HT-29 (cell line): ENCODE measurements at regions not wholly inside any gene's neighbourhood (a gene's known extent, or its start where the extent isn't known, plus 50 kb on each side); places are given as distances from the start of the nearest gene placed in this dataset.
"Not testable (repeated sequence)": the region's sequence is repeated elsewhere in the genome, so short reads cannot be mapped to it uniquely, and the experiment has no call there.

Experiments
- DNase-seq: peaks from one replicate; pipeline ENCODE4 v3.0.0-alpha.2; 2015; ENCODE audit warnings: low spot score

GRCh38 chr22:22976033-22976922 is 88.7 kb downstream of the IGLL5 start:
- no peak for DNase-seq

DNA sequence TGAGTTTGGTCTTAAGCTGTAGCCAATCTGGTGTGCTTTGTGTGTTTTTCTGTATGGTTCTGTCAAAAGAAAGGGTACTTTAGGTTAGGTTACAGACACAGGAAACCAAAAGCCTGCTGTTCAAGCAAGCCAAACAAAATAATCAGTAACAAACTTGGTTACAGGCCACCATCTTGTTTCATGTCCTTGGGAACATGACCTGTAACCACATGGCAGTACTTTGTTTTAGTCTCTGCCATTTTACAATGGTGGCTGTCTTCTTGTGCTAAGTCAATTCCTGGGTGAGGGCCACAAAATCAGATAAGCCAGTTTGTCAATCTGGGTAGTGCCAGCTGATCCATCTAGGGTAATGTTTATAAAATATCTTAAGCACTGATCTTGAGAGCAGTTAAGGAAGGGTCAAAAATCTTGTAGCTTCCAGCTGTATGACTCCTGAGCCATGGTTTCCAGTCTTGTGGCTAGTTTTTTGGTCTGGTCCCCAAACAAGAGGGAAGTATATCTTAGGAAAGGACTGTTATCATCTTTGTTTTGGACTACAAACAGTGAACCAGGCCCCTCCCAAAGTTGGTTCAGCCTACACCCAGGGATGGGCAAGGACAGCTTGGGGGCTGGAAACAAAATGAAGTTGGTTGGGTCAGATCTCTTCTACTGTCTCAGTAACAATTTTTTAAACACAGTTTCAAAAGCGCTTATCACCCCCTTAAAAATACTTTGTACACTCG is 90.0 kb downstream of the IGLL5 start:
- DNase-seq: no peak

- DNase-seq: no peak
Observed at GRCh38 chr22:22978637-22979036, 91.0 kb downstream of the IGLL5 start.

- DNase-seq: no peak
Observed at GRCh38 chr22:22979121-22979724, 91.1 kb upstream of the GNAZ start.

DNA sequence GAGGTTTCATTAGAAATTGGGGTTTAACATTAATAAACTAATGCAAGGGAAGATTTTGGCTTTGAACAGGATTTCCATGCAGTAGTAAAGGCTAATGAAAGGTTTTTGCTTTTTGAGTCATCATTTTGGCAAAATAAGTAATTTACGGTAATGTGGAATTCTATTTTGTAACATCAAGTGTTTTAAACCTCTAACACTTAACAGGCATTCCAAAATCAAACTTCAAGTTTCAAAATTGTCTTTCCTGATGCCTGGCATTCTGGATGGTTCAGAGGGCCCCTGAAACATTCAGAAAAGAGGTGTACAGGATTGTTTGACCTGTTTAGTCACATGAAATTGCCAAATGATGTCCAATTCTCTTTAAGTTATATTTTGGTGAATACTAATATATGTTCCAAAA is 90.4 kb upstream of the GNAZ start:
- no peak for DNase-seq

DNA sequence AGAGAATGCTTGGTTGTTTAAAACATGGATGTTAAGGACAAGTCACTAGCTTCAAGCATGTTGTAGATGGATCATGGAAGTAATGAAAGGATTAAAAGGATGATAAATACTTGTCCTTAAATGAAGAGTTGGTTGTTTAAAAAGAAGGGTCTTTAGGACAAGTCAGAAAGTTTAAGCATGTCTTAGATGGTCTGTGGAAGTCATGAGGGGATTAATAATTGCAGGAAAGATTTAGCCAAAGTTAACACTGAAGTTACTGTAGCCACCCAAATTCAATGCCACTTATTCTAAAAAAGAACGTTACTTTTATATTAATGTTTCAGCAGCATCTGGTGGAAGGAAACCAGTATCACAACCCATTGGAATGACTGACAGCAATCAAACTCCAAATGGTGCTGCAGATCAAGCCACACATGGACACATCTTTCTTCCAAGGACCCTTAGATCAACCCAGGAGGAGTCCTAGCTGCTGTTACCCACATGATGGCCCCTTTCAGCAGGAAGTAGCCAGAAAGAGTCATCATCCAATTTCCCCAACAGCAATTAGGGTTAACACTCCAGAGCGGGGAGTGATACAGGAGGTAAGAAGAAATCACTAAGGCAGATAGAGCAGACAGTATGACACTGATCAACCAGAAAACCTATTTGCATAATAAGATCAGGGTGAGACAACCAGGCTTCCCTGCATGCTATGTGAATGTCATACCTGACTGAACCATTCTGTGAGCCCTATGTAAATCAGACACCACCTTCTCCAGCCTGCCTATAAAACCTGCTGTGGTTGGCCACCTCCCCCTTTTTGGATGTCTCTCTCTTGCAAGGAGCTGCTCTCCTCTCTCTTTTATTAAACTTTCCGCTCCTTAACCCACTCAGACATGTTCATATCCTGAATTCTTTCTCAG is 88.4 kb upstream of the GNAZ start:
- DNase-seq: no peak

DNA sequence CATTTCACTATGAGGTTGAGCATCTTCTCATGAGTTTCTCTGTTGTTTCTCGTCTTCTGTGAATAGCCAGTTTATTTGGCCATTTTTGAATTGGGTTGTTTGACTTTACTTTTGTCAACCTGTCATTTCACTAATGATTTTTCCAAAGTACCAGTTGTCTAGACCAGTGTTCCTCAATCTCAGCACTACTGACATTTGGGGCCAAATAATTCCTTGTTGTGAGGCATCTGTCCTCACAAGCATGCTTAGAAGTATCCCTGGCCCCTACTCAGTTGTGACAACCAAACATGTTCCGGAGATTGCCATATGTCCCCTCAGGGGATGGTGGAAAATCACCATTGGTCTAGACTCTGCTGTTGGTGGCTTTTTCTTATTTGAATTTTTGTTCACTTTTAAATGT is 87.7 kb upstream of the GNAZ start:
- no peak for DNase-seq

DNA sequence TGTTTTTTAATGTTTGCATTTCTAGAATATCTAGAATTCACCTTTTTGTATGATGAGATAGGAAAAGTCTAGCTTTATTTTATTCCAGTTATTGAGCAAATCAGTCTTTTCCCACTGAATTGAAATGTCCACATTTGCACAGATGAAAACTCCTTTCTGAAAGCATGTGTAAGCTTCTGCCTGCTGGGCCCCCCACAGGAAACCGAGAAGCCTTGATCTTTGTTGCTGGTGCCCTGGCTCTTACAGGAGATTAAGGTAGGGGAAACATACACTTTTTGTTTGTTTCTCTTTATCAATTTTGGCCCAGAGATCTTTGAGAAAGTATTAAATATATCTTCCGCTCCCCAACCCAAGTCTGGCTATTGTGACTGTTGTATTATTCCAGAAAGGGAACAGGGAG is 87.2 kb upstream of the GNAZ start:
- DNase-seq: no peak

- DNase-seq: no peak
Observed at GRCh38 chr22:22983816-22984215, 86.5 kb upstream of the GNAZ start.

DNA sequence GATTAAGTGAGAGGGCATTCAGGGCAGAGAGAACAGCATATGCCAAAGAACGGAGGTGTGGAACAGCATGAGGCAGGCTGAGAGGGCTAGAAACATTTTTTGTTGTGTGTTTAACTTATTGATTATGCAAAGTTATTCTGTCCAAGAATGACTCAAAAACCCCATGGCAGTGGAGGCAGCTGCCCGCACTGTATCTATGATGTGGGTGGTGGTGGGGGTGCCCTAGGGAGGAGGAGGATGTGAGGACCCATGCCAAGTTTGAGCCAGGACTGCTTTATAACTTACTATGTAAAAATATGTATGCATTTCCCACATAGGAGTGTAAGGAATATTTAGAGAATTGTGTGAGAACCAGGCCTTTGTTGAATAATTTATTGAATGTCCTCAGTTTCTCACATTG is 85.4 kb upstream of the GNAZ start:
- DNase-seq: no peak

DNA sequence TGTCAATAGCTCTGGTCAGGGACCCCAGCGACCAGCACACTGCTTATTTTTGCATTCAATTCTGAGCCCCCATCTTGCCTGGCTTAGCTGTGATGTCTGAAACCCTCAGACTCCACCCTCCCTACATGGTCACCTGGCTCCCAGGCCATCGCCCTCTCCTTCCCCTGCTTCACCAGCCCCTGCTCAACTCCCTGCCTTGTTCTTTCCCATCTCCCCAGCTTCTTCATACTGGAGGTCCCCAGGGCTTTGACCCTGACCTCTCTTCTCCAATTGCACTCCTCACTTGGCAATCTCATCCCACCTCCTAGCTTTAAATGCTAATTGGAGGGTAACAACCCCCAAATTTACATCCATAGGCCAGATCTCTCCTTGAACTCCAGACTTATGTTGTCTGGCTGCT is 84.3 kb upstream of the GNAZ start:
- no peak for DNase-seq

DNA sequence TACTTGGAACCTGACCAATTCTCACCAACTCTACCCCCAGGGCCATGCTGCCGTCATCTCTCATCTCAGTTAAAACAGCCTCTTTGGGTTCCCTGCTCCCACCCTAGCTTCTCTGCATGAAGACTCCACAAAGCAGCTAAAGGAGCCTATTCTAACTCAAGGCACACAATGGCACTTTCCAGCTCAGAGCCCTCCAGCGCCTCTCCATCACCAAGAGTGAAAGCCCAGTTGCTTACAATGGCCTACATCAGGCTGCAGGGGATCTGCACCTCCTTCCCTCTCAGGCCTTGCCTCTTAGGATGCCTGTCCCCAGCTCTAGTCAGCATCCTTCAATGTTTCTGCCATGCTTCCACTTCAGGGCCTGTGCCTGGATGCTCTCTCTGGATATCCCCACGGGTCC is 83.7 kb upstream of the GNAZ start:
- DNase-seq: no peak

- no peak for DNase-seq
Observed at GRCh38 chr22:22988150-22988549, 82.2 kb upstream of the GNAZ start.

- DNase-seq: no peak
Observed at GRCh38 chr22:22988785-22989184, 81.5 kb upstream of the GNAZ start.

- no peak for DNase-seq
Observed at GRCh38 chr22:22989856-22990255, 80.5 kb upstream of the GNAZ start.

DNA sequence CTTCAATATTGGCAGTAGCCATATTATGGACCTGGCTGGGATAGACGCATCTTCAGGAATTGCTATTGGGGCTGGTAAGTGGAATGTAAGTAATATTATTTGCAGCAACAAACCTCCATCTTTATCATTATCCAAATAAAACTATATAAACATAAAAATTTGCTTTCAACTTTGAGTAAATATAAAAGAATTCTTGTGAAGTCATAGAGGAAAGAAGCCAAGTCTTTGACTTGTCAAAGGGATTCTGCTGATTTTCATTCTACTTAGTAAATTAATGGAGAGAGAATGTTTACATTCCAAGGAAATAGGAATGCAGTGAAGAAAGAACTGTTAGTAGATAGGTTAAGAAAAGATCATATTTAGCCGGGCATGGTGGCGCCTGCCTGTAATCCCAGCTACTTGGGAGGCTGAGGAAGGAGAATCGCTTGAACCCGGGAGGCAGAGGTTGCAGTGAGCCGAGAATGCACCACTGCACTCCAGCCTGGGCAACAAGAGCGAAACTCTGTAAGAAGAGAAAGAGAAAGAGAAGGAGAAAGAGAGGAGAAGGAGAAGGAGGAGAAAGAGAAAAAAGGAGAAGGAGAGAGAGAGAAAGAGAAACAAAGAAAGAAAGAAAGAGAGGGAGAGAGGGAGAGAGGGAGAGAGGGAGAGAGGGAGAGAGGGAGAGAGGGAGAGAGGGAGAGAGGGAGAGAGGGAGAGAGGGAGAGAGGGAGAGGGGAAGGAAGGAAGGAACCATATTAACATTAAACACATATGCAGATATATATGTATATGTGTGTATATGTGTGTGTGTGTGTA is 79.4 kb upstream of the GNAZ start:
- DNase-seq: not testable (repeated sequence)

GRCh38 chr22:22992474-22992873 is 77.8 kb upstream of the GNAZ start:
- DNase-seq: no peak

DNA sequence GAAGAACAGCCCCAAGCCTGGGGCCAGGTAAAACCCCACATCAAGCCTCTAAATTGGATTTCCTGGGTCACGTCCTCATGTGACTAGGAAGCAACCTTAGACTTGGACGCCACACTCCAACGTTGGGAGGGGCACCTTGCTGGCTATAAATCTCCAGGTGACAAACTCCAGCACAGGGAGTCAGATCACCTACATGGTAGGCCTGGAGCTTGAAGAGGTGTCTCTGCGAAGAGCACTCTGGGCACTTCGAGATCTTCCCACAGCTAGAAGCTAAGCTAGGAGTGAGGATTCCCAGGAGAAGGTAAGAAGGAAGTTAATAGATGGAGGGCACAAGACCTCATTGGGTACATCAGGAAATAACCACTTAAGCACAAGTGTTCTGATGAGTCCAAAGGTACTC is 77.1 kb upstream of the GNAZ start:
- DNase-seq: no peak

DNA sequence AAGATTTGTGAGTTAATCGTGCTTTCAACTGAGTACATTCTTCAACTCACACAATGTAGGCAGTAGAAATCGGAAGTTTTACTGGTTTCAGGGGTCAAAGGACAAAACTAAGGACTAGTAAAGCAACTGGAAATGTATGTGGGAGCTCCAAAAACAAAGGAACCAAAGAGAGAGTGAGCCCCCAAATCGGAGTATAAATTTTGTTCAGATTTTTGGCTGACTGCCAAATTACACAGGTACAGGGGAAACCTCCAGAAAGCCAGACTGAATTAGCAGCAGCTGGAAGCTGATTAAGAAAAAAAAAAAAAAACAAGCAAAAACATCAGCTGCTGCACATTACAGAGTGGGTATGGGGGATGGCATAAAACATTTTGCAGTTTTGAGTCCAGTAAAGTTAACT is 75.2 kb upstream of the GNAZ start:
- no peak for DNase-seq

- no peak for DNase-seq
Observed at GRCh38 chr22:22996511-22997261, 73.6 kb upstream of the GNAZ start.
